BJ (cell line): ENCODE measurements at regions not wholly inside any gene's neighbourhood (a gene's known extent, or its start where the extent isn't known, plus 50 kb on each side); places are given as distances from the start of the nearest gene placed in this dataset.

Experiments used
- CTCF ChIA-PET: fragments of 350-600 bp; formaldehyde crosslinking; extraction: SDS; loops from one replicate; lab custom pipeline; 2021; ENCODE audit warnings: antibody characterized with exemption, inconsistent platforms; lab: Yijun Ruan, JAX
- POLR2A ChIA-PET: fragments of 300-600 bp; sonication (Branson Sonifier 250); formaldehyde crosslinking; extraction: SDS; loops from one replicate; lab custom pipeline; 2021; ENCODE audit warnings: antibody characterized with exemption; lab: Charles Lee
- DNase-seq: peaks from one replicate; pipeline ENCODE4 v3.0.0-alpha.2; 2011; ENCODE audit warnings: low read depth
- H3K27me3 ChIP-seq: 2 replicates; pipeline ENCODE4 v1.6.0; 2011; ENCODE audit warnings: low read length; ENCODE audit not compliant: control insufficient read depth, insufficient read depth
- H3K36me3 ChIP-seq: 2 replicates; pipeline ENCODE4 v1.5.1; 2011; ENCODE audit warnings: low read length; ENCODE audit not compliant: control insufficient read depth, insufficient read depth
- H3K4me3 ChIP-seq: 2 replicates; pipeline ENCODE4 v1.5.1; 2011; ENCODE audit warnings: low read depth, mild to moderate bottlenecking, control low read depth, low read length
- TF ChIP-seq, protein P1 (sequence below): IDR thresholded peaks from 2 replicates; pipeline ENCODE4 v1.5.1; 2011; ENCODE audit warnings: low read depth, mild to moderate bottlenecking, control low read depth, inconsistent platforms, low read length, moderate library complexity; ENCODE audit not compliant: insufficient read depth

- DNase-seq = no peak
- H3K4me3 ChIP-seq = no peak overlapping the region
- TF ChIP-seq, protein P1, sequence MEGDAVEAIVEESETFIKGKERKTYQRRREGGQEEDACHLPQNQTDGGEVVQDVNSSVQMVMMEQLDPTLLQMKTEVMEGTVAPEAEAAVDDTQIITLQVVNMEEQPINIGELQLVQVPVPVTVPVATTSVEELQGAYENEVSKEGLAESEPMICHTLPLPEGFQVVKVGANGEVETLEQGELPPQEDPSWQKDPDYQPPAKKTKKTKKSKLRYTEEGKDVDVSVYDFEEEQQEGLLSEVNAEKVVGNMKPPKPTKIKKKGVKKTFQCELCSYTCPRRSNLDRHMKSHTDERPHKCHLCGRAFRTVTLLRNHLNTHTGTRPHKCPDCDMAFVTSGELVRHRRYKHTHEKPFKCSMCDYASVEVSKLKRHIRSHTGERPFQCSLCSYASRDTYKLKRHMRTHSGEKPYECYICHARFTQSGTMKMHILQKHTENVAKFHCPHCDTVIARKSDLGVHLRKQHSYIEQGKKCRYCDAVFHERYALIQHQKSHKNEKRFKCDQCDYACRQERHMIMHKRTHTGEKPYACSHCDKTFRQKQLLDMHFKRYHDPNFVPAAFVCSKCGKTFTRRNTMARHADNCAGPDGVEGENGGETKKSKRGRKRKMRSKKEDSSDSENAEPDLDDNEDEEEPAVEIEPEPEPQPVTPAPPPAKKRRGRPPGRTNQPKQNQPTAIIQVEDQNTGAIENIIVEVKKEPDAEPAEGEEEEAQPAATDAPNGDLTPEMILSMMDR = no peak
- POLR2A ChIA-PET = no interaction called here
- CTCF ChIA-PET = interaction anchor here (0.5 kb wide), 1 partner anchor 44 kb away, joined by 3 read pairs; no protein-coding TSS in a partner anchor
- H3K27me3 ChIP-seq = no peaks in the 10 kb centered on the region
- H3K36me3 ChIP-seq = no peaks in the 10 kb centered on the region
Measured at GRCh38 chr9:80504601-80505230, 933.0 kb downstream of the TLE4 start.

DNA sequence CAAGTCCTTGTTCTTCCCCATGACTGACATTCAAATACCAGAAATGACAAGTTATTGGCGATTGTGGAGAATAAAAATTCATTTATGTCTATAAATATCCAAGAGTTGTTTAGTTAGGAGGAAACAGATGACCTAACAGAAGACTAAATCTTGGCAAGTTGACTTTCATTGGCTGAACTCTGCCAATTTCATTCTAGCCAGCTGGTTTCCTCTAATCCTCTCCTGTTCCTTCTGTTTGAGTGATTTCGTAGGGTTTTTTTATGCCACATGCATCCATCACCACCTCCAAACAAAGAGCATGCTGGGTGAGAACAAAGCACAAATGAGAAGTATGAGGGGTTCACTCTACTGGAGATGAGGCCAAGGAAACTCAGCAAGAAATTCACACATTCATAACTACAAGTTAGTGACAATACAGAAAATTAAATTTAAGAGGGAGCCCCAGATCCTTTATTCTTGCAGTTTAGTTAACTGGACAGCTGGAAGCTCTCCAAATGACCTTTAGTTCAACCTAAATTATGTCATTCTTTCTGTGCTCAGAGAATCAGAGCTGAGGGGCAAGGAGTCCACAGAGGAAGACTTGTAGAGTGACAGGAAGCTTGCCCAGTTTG lies 932.0 kb downstream of the TLE4 start:
- Histone ChIP-seq H3K4me3 (no peak overlapping the region), H3K27me3 (no peaks in the 10 kb centered on the region), H3K36me3 (no peaks in the 10 kb centered on the region)
- no peak for DNase-seq
- CTCF ChIA-PET = no interaction called here
- TF ChIP-seq, protein P1 = no peak
- POLR2A ChIA-PET = no interaction called here

- Histone ChIP-seq H3K4me3 (no peak overlapping the region), H3K27me3 (no peaks in the 10 kb centered on the region), H3K36me3 (no peaks in the 10 kb centered on the region)
- TF ChIP-seq, protein P1 = no peak
- DNase-seq = no peak
- ChIA-PET POLR2A (no interaction called here), CTCF (no interaction called here)
Measured at GRCh38 chr9:80502306-80502705, 930.5 kb downstream of the TLE4 start.

GRCh38 chr9:80501635-80502034 lies 929.9 kb downstream of the TLE4 start:
- ChIA-PET POLR2A (no interaction called here), CTCF (interaction anchor here (0.7 kb wide), 1 partner anchor 39 kb away, joined by 3 read pairs; no protein-coding TSS in a partner anchor)
- H3K36me3 ChIP-seq = no peaks in the 10 kb centered on the region
- no peaks in the 10 kb centered on the region for H3K27me3 ChIP-seq
- H3K4me3 ChIP-seq = no peak overlapping the region
- TF ChIP-seq, protein P1 = no peak
- DNase-seq = no peak

- no peaks in the 10 kb centered on the region for H3K27me3 ChIP-seq
- no peaks in the 10 kb centered on the region for H3K36me3 ChIP-seq
- H3K4me3 ChIP-seq = no peak overlapping the region
- TF ChIP-seq, protein P1 = no peak
- DNase-seq = no peak
- POLR2A ChIA-PET = no interaction called here
- CTCF ChIA-PET = no interaction called here
Measured at GRCh38 chr9:80500300-80500699, 928.5 kb downstream of the TLE4 start.
